ENCODE measurements at regions not wholly inside any gene's neighbourhood (a gene's known extent, or its start where the extent isn't known, plus 50 kb on each side); places are given as distances from the start of the nearest gene placed in this dataset.

- no peak for DNase-seq (ENCODE audit: low read depth)
- H3K4me3 ChIP-seq (ENCODE audit: low read depth, low read length) = no peak overlapping the region
- no peak for TF ChIP-seq CTCF (IDR thresholded peaks at IDR 0.05; ENCODE audit: insufficient read depth, low read length, severe bottlenecking)
- H3K36me3 ChIP-seq (ENCODE audit: control insufficient read depth, insufficient read depth, low read length) = no peaks in the 10 kb centered on the region
- H3K27me3 ChIP-seq (ENCODE audit: control insufficient read depth, insufficient read depth, low read length) = no peaks in the 10 kb centered on the region
- no peak for FAIRE-seq
Measured at GRCh38 chr18:64287926-64288325, 139.0 kb upstream of the LINC00305 start.

- DNase-seq (ENCODE audit: low read depth) (no peak), FAIRE-seq (no peak)
- no peak for TF ChIP-seq CTCF (IDR thresholded peaks at IDR 0.05; ENCODE audit: insufficient read depth, low read length, severe bottlenecking)
- Histone ChIP-seq H3K36me3 (ENCODE audit: control insufficient read depth, insufficient read depth, low read length) (no peaks in the 10 kb centered on the region), H3K27me3 (ENCODE audit: control insufficient read depth, insufficient read depth, low read length) (no peaks in the 10 kb centered on the region), H3K4me3 (ENCODE audit: low read depth, low read length) (no peak overlapping the region)
Measured at GRCh38 chr18:64283059-64283458, 134.2 kb upstream of the LINC00305 start.

GRCh38 chr18:64278026-64278425 is 129.1 kb upstream of the LINC00305 start:
- no peak for TF ChIP-seq CTCF (IDR thresholded peaks at IDR 0.05; ENCODE audit: insufficient read depth, low read length, severe bottlenecking)
- DNase-seq (ENCODE audit: low read depth) = no peak
- Histone ChIP-seq H3K36me3 (ENCODE audit: control insufficient read depth, insufficient read depth, low read length) (no peaks in the 10 kb centered on the region), H3K4me3 (ENCODE audit: low read depth, low read length) (no peak overlapping the region), H3K27me3 (ENCODE audit: control insufficient read depth, insufficient read depth, low read length) (no peaks in the 10 kb centered on the region)
- FAIRE-seq = no peak

GRCh38 chr18:64276311-64277090 is 127.6 kb upstream of the LINC00305 start:
- TF ChIP-seq CTCF (IDR thresholded peaks at IDR 0.05; ENCODE audit: insufficient read depth, low read length, severe bottlenecking) = no peak
- H3K27me3 ChIP-seq (ENCODE audit: control insufficient read depth, insufficient read depth, low read length) = no peaks in the 10 kb centered on the region
- FAIRE-seq = no peak
- no peak for DNase-seq (ENCODE audit: low read depth)
- no peaks in the 10 kb centered on the region for H3K36me3 ChIP-seq (ENCODE audit: control insufficient read depth, insufficient read depth, low read length)
- no peak overlapping the region for H3K4me3 ChIP-seq (ENCODE audit: low read depth, low read length)

- no peaks in the 10 kb centered on the region for H3K27me3 ChIP-seq (ENCODE audit: control insufficient read depth, insufficient read depth, low read length)
- no peak for FAIRE-seq
- no peak for TF ChIP-seq CTCF (IDR thresholded peaks at IDR 0.05; ENCODE audit: insufficient read depth, low read length, severe bottlenecking)
- DNase-seq (ENCODE audit: low read depth) = no peak
- H3K4me3 ChIP-seq (ENCODE audit: low read depth, low read length) = no peak overlapping the region
- H3K36me3 ChIP-seq (ENCODE audit: control insufficient read depth, insufficient read depth, low read length) = no peaks in the 10 kb centered on the region
Measured at GRCh38 chr18:64275593-64276300, 126.9 kb upstream of the LINC00305 start.

Measured in bronchial epithelial cell (primary cell).